CD14-positive monocyte (primary cell): ENCODE measurements at regions not wholly inside any gene's neighbourhood (a gene's known extent, or its start where the extent isn't known, plus 50 kb on each side); places are given as distances from the start of the nearest gene placed in this dataset.

ENCODE experiments used
- DNase-seq, 3 donors: peaks; one replicate each; pipeline ENCODE4 v3.0.0-alpha.2; 2011 to 2022
- H2AFZ ChIP-seq: 2 replicates; pipeline ENCODE4 v1.6.0; 2012; ENCODE audit warnings: mild to moderate bottlenecking, low read depth, low read length, inconsistent platforms; ENCODE audit not compliant: insufficient read depth, poor library complexity, severe bottlenecking
- H3K27ac ChIP-seq, 2 donors: 1 replicate in 1 of 2; 2 replicates in 1 of 2; pipeline ENCODE4 v1.5.1; 2012 to 2013; ENCODE audit warnings: low read length in 2 of 2, control low read depth in 1 of 2, inconsistent platforms in 1 of 2, low read depth in 1 of 2, mild to moderate bottlenecking in 1 of 2
- H3K27me3 ChIP-seq, 2 donors: one replicate each; pipeline versions ENCODE4 v1.6.0 to v1.6.1; 2011 to 2013; ENCODE audit warnings: low read length in 2 of 2; ENCODE audit not compliant: control insufficient read depth in 2 of 2, insufficient read depth in 2 of 2
- H3K36me3 ChIP-seq, 2 donors: replicated peaks in 1 of 2; 1 replicate in 1 of 2; 2 replicates in 1 of 2; pipeline versions ENCODE4 v1.5.1 to v1.6.1; 2012 to 2013; ENCODE audit warnings: low read length in 2 of 2, control low read depth in 1 of 2, inconsistent platforms in 1 of 2, mild to moderate bottlenecking in 1 of 2; ENCODE audit not compliant: insufficient read depth in 2 of 2, control insufficient read depth in 1 of 2
- H3K4me1 ChIP-seq, 2 donors: 1 replicate in 1 of 2; 2 replicates in 1 of 2; pipeline versions ENCODE4 v1.5.1 to v1.6.1; 2012 to 2013; ENCODE audit warnings: low read length in 2 of 2, control low read depth in 1 of 2, inconsistent platforms in 1 of 2, mild to moderate bottlenecking in 1 of 2, moderate library complexity in 1 of 2; ENCODE audit not compliant: insufficient read depth in 2 of 2, control insufficient read depth in 1 of 2
- H3K4me2 ChIP-seq: replicated peaks from 2 replicates; pipeline ENCODE3; 2012; ENCODE audit warnings: low read length, moderate library complexity, mild to moderate bottlenecking; ENCODE audit not compliant: poor library complexity, severe bottlenecking; ENCODE audit errors: extremely low read depth
- H3K4me3 ChIP-seq, 3 experiments: fragments of 200-600 bp in 1 of 3; sonication (generic) in 1 of 3; replicated peaks in 1 of 3; 1 replicate in 2 of 3; 2 replicates in 1 of 3; pipeline ENCODE4 v1.5.1; 2011 to 2013; ENCODE audit warnings: low read length in 3 of 3, mild to moderate bottlenecking in 3 of 3, control low read depth in 2 of 3, low read depth in 2 of 3, inconsistent platforms in 1 of 3, moderate library complexity in 1 of 3
- H3K79me2 ChIP-seq: 2 replicates; pipeline ENCODE4 v1.6.0; 2012; ENCODE audit warnings: mild to moderate bottlenecking, control low read depth, inconsistent platforms, low read length, moderate library complexity; ENCODE audit not compliant: insufficient read depth
- H3K9ac ChIP-seq: 2 replicates; pipeline ENCODE4 v1.6.0; 2017; ENCODE audit warnings: low read length, mild to moderate bottlenecking; ENCODE audit not compliant: insufficient read depth, poor library complexity, severe bottlenecking
- H3K9me3 ChIP-seq, 2 donors: replicated peaks in 1 of 2; 1 replicate in 1 of 2; 2 replicates in 1 of 2; pipeline versions ENCODE4 v1.5.1 to v1.6.1; 2012 to 2013; ENCODE audit warnings: low read length in 2 of 2, control low read depth in 1 of 2; ENCODE audit not compliant: control insufficient read depth in 1 of 2, insufficient read depth in 1 of 2
- H4K20me1 ChIP-seq: 2 replicates; pipeline ENCODE4 v1.6.0; 2012; ENCODE audit warnings: mild to moderate bottlenecking, low read length, control low read depth, moderate library complexity; ENCODE audit not compliant: insufficient read depth
- H3K27ac Mint-ChIP-seq, 7 donors: one replicate each; pipeline ENCODE4 v1.8.0; 2020; ENCODE audit warnings: mild to moderate bottlenecking in 7 of 7, mixed read lengths in 7 of 7, moderate library complexity in 6 of 7, inconsistent platforms in 2 of 7
- H3K27me3 Mint-ChIP-seq, 3 donors: one replicate each; pipeline ENCODE4 v1.8.0; 2021 to 2022; ENCODE audit warnings: low read depth in 3 of 3, mild to moderate bottlenecking in 3 of 3, mixed read lengths in 3 of 3, moderate library complexity in 3 of 3, inconsistent platforms in 1 of 3
- H3K36me3 Mint-ChIP-seq, 2 donors: one replicate each; pipeline ENCODE4 v1.8.0; 2020; ENCODE audit warnings: mixed read lengths in 2 of 2, inconsistent platforms in 1 of 2, mild to moderate bottlenecking in 1 of 2
- H3K4me1 Mint-ChIP-seq: one replicate; pipeline ENCODE4 v1.8.0; 2020; ENCODE audit warnings: mild to moderate bottlenecking, mixed read lengths
- H3K4me3 Mint-ChIP-seq, 2 donors: one replicate each; pipeline ENCODE4 v1.8.0; 2020; ENCODE audit warnings: mild to moderate bottlenecking in 2 of 2, mixed read lengths in 2 of 2, moderate library complexity in 1 of 2
- H3K9me3 Mint-ChIP-seq, 7 donors: one replicate each; pipeline ENCODE4 v1.8.0; 2020 to 2022; ENCODE audit warnings: mixed read lengths in 7 of 7, mild to moderate bottlenecking in 6 of 7, moderate library complexity in 6 of 7, inconsistent platforms in 2 of 7
- CTCF ChIP-seq: fragments of 200-600 bp; IDR thresholded peaks from one replicate; pipeline ENCODE4 v1.8.0; 2022; ENCODE audit warnings: antibody characterized with exemption, mild to moderate bottlenecking
- WGBS: methylation state at CpG from one replicate; pipeline ENCODE4 v1.1.5; 2013; ENCODE audit warnings: missing lambda C conversion rate; ENCODE audit not compliant: insufficient coverage; 5-methylcytosine and 5-hydroxymethylcytosine counted together
- intact Hi-C, 2 donors: fragments of 100-400 bp; cut with micrococcal nuclease; formaldehyde crosslinking; loops; one replicate each; pipeline versions ENCODE4 v1.15.0 to v1.15.1; 2023

- Histone ChIP-seq H3K4me2 (no peak overlapping the region), H2AFZ (no peak overlapping the region), H3K9me3 (peaks cover 0 to 1% of the 10 kb centered on the region in 2 donors), H3K4me1 (peaks cover 4 to 6% of the 10 kb centered on the region in 2 donors), H3K27me3 (no peaks in the 10 kb centered on the region), H3K36me3 (no peaks in the 10 kb centered on the region), H4K20me1 (no peaks in the 10 kb centered on the region), H3K4me3 (no peak overlapping the region), H3K9ac (no peak overlapping the region), H3K79me2 (no peaks in the 10 kb centered on the region), H3K27ac (no peak overlapping the region)
- H3K4me3 Mint-ChIP-seq = no peak overlapping the region
- intact Hi-C loops = loop anchor here in 1 of 2 donors (10.0 kb wide), 1 partner anchor 66 kb away; no protein-coding TSS in a partner anchor
- peak; percentile 36 to 50 (median 48) for DNase-seq
- peak overlapping the region in 1 of 7 donors; percentile 5 for H3K27ac Mint-ChIP-seq
- WGBS = 0% methylated on average over 2 of the region's 2 CpGs
- no peak for TF ChIP-seq CTCF
- peaks cover 0 to 1% (median 0%) of the 10 kb centered on the region in 3 donors for H3K27me3 Mint-ChIP-seq
- H3K4me1 Mint-ChIP-seq = peaks cover 8% of the 10 kb centered on the region
- H3K36me3 Mint-ChIP-seq = no peaks in the 10 kb centered on the region
- H3K9me3 Mint-ChIP-seq = peaks cover 0 to 4% (median 0%) of the 10 kb centered on the region in 7 donors
These were observed 183.2 kb upstream of the HMCN1 start for GRCh38 chr1:185551008-185551407.

GRCh38 chr1:185549906-185550305, 184.3 kb upstream of the HMCN1 start:
- no peak overlapping the region for H2AFZ ChIP-seq
- H3K4me3 ChIP-seq = no peak overlapping the region
- intact Hi-C loops = loop anchor here in 1 of 2 donors (10.0 kb wide), 1 partner anchor 65 kb away; no protein-coding TSS in a partner anchor
- H3K27ac Mint-ChIP-seq = no peak overlapping the region
- no peak overlapping the region for H3K27ac ChIP-seq
- TF ChIP-seq CTCF = no peak
- no peak overlapping the region for H3K9ac ChIP-seq
- no peaks in the 10 kb centered on the region for H3K36me3 ChIP-seq
- no peaks in the 10 kb centered on the region for H3K79me2 ChIP-seq
- no CpG with 5 or more reads among the region's 1 CpG for WGBS
- H3K4me3 Mint-ChIP-seq = no peak overlapping the region
- peaks cover 4 to 6% of the 10 kb centered on the region in 2 donors for H3K4me1 ChIP-seq
- DNase-seq = no peak
- H3K27me3 ChIP-seq = no peaks in the 10 kb centered on the region
- H4K20me1 ChIP-seq = no peaks in the 10 kb centered on the region
- H3K4me1 Mint-ChIP-seq = peaks cover 9% of the 10 kb centered on the region
- peaks cover 0 to 4% of the 10 kb centered on the region in 2 donors for H3K9me3 ChIP-seq
- H3K36me3 Mint-ChIP-seq = no peaks in the 10 kb centered on the region
- no peak overlapping the region for H3K4me2 ChIP-seq
- H3K27me3 Mint-ChIP-seq = peaks cover 0 to 1% (median 0%) of the 10 kb centered on the region in 3 donors
- H3K9me3 Mint-ChIP-seq = peaks cover 0 to 6% (median 0%) of the 10 kb centered on the region in 7 donors
